RWPE2 (cell line): ENCODE measurements at regions not wholly inside any gene's neighbourhood (a gene's known extent, or its start where the extent isn't known, plus 50 kb on each side); places are given as distances from the start of the nearest gene placed in this dataset.
A peak's percentile ranks its signal among the peaks of the same experiment; 100 is the strongest.

Source experiments
- ATAC-seq: fragments of 200-7000 bp; cut with Tn5 transposase; 3 replicates; pipeline ENCODE4 v1.9.1; 2021; ENCODE audit warnings: low read depth
- DNase-seq: peaks from one replicate; pipeline ENCODE4 v3.0.0-alpha.2; 2020; ENCODE audit warnings: low spot score
- H3K27ac ChIP-seq: fragments of 450-650 bp; 2 replicates; pipeline ENCODE4 v1.5.1; 2017; ENCODE audit warnings: mild to moderate bottlenecking; ENCODE audit not compliant: poor library complexity, severe bottlenecking
- H3K27me3 ChIP-seq: fragments of 250-450 bp; sonication (Bioruptor Pico); 2 replicates; pipeline ENCODE4 v1.5.1; 2021; ENCODE audit warnings: mild to moderate bottlenecking, moderate library complexity; ENCODE audit not compliant: insufficient read depth, poor library complexity, severe bottlenecking
- H3K36me3 ChIP-seq: fragments of 250-450 bp; sonication (Bioruptor Pico); 2 replicates; pipeline ENCODE4 v1.5.1; 2020; ENCODE audit warnings: low read depth, mild to moderate bottlenecking, moderate library complexity
- H3K4me1 ChIP-seq: fragments of 250-450 bp; sonication (Bioruptor Pico); 2 replicates; pipeline ENCODE4 v1.5.1; 2021; ENCODE audit warnings: mild to moderate bottlenecking, moderate library complexity; ENCODE audit not compliant: insufficient read depth, poor library complexity, severe bottlenecking
- H3K4me3 ChIP-seq: fragments of 250-450 bp; sonication (Bioruptor Pico); 2 replicates; pipeline ENCODE4 v1.5.1; 2021; ENCODE audit warnings: mild to moderate bottlenecking, moderate library complexity; ENCODE audit not compliant: severe bottlenecking
- H3K9me3 ChIP-seq: fragments of 250-450 bp; sonication (Bioruptor Pico); 2 replicates; pipeline ENCODE4 v1.5.1; 2021; ENCODE audit warnings: mild to moderate bottlenecking, moderate library complexity; ENCODE audit not compliant: severe bottlenecking
- CTCF ChIP-seq: fragments of 450-650 bp; IDR thresholded peaks from one replicate; pipeline ENCODE4 v1.5.1; 2017; ENCODE audit warnings: mild to moderate bottlenecking, moderate library complexity; ENCODE audit not compliant: poor library complexity, severe bottlenecking

- Histone ChIP-seq H3K27me3 (no peaks in the 10 kb centered on the region), H3K27ac (no peak overlapping the region), H3K9me3 (no peaks in the 10 kb centered on the region), H3K4me3 (no peak overlapping the region), H3K4me1 (no peaks in the 10 kb centered on the region), H3K36me3 (no peaks in the 10 kb centered on the region)
- peak; percentile 61 for TF ChIP-seq CTCF
- peak; percentile 96 for ATAC-seq
- DNase-seq, result no peak
Observed at GRCh38 chr9:74379718-74380117, 117.4 kb upstream of the RORB start.

GRCh38 chr9:74391816-74392215, 105.3 kb upstream of the RORB start:
- Histone ChIP-seq H3K9me3 (no peaks in the 10 kb centered on the region), H3K27ac (no peak overlapping the region), H3K36me3 (no peaks in the 10 kb centered on the region), H3K27me3 (no peaks in the 10 kb centered on the region), H3K4me3 (no peak overlapping the region), H3K4me1 (no peaks in the 10 kb centered on the region)
- no peak for TF ChIP-seq CTCF
- ATAC-seq (no peak), DNase-seq (no peak)

GRCh38 chr9:74403581-74403980, 93.6 kb upstream of the RORB start:
- H3K36me3 ChIP-seq, result no peaks in the 10 kb centered on the region
- no peak for ATAC-seq
- TF ChIP-seq CTCF, result no peak
- H3K27ac ChIP-seq, result no peak overlapping the region
- peaks cover 2% of the 10 kb centered on the region for H3K9me3 ChIP-seq
- no peaks in the 10 kb centered on the region for H3K4me1 ChIP-seq
- no peaks in the 10 kb centered on the region for H3K27me3 ChIP-seq
- no peak overlapping the region for H3K4me3 ChIP-seq
- DNase-seq, result no peak

- no peak overlapping the region for H3K4me3 ChIP-seq
- DNase-seq, result no peak
Observed at GRCh38 chr9:74404620-74405019, 92.5 kb upstream of the RORB start.

More at GRCh38 chr9:74404620-74405019, 92.5 kb upstream of the RORB start:
- Histone ChIP-seq H3K27me3 (no peaks in the 10 kb centered on the region), H3K27ac (no peak overlapping the region), H3K9me3 (peaks cover 2% of the 10 kb centered on the region), H3K36me3 (no peaks in the 10 kb centered on the region), H3K4me1 (no peaks in the 10 kb centered on the region)
- TF ChIP-seq CTCF, result no peak
- ATAC-seq, result no peak
